Ishikawa (cell line): ENCODE measurements at regions not wholly inside any gene's neighbourhood (a gene's known extent, or its start where the extent isn't known, plus 50 kb on each side); places are given as distances from the start of the nearest gene placed in this dataset.

Experiments
- CEBPB ChIP-seq: IDR thresholded peaks from 2 replicates; pipeline ENCODE4 v1.6.1; 2012
- EP300 ChIP-seq: IDR thresholded peaks from 2 replicates; pipeline ENCODE4 v1.6.1; 2012; ENCODE audit warnings: borderline replicate concordance
- FOXM1 ChIP-seq: IDR thresholded peaks from 2 replicates; pipeline ENCODE4 v1.6.1; 2012; ENCODE audit warnings: low read depth, borderline replicate concordance
- MAX ChIP-seq: IDR thresholded peaks from 2 replicates; pipeline ENCODE4 v1.6.1; 2012
- NFIC ChIP-seq: IDR thresholded peaks from 2 replicates; pipeline ENCODE4 v1.6.1; 2012
- RAD21 ChIP-seq: IDR thresholded peaks from 2 replicates; pipeline ENCODE4 v1.6.1; 2012; ENCODE audit warnings: low read depth
- REST ChIP-seq: IDR thresholded peaks from 2 replicates; pipeline ENCODE4 v1.6.1; 2012; ENCODE audit warnings: low read depth, mild to moderate bottlenecking
- TAF1 ChIP-seq: IDR thresholded peaks from 2 replicates; pipeline ENCODE4 v1.6.1; 2012; ENCODE audit warnings: low read depth, mild to moderate bottlenecking
- TCF12 ChIP-seq: IDR thresholded peaks from 2 replicates; pipeline ENCODE4 v1.6.1; 2012; ENCODE audit warnings: low read depth
- TEAD4 ChIP-seq: IDR thresholded peaks from 2 replicates; pipeline ENCODE4 v1.6.1; 2012
- USF1 ChIP-seq: IDR thresholded peaks from 2 replicates; pipeline ENCODE4 v1.6.1; 2012
- YY1 ChIP-seq: IDR thresholded peaks from 2 replicates; pipeline ENCODE4 v1.6.1; 2012; ENCODE audit warnings: low read depth
- ZBTB7A ChIP-seq: IDR thresholded peaks from 2 replicates; pipeline ENCODE4 v1.6.1; 2012; ENCODE audit warnings: low read depth

- no peak for TF ChIP-seq TCF12
- no peak for TF ChIP-seq YY1
- TF ChIP-seq EP300: no peak
- no peak for TF ChIP-seq TAF1
- TF ChIP-seq CEBPB: no peak
- TF ChIP-seq RAD21: no peak
- TF ChIP-seq REST: no peak
- TF ChIP-seq USF1: no peak
- TF ChIP-seq ZBTB7A: no peak
- no peak for TF ChIP-seq NFIC
- TF ChIP-seq MAX: no peak
- TF ChIP-seq TEAD4: no peak
- TF ChIP-seq FOXM1: no peak
These were observed 136.1 kb upstream of the SNX19 start for GRCh38 chr11:131052367-131052766.
